AG09319 (cell line): ENCODE measurements at regions not wholly inside any gene's neighbourhood (a gene's known extent, or its start where the extent isn't known, plus 50 kb on each side); places are given as distances from the start of the nearest gene placed in this dataset.

Experiments used
- DNase-seq: peaks from one replicate; pipeline ENCODE4 v3.0.0-alpha.2; 2010; ENCODE audit warnings: low read depth; ENCODE audit errors: extremely low read depth
- TF ChIP-seq, protein P1 (sequence below): IDR thresholded peaks from 2 replicates; pipeline ENCODE4 v1.5.1; 2011; ENCODE audit warnings: low read depth, mild to moderate bottlenecking, inconsistent platforms, low read length, moderate library complexity

DNA sequence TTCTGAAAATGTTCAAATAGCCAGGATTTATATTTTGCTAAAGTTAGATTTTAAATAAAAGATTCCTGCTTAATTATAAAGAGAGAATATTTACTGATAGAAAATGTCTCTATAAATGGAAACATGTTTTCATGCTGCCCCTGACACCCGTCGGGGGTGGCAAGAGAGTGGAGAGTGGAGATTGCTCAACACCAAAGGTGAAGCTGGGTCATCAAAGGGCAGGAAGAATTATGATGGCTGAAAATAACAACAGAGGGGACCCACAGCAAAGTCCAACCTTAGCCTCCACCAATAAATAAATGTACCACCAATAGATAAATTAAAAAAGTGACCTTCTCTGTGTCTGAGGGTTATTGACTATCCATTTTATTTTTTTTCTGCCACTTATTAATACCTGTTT, 326.8 kb upstream of the GYPC start:
- no peak for DNase-seq
- TF ChIP-seq, protein P1, sequence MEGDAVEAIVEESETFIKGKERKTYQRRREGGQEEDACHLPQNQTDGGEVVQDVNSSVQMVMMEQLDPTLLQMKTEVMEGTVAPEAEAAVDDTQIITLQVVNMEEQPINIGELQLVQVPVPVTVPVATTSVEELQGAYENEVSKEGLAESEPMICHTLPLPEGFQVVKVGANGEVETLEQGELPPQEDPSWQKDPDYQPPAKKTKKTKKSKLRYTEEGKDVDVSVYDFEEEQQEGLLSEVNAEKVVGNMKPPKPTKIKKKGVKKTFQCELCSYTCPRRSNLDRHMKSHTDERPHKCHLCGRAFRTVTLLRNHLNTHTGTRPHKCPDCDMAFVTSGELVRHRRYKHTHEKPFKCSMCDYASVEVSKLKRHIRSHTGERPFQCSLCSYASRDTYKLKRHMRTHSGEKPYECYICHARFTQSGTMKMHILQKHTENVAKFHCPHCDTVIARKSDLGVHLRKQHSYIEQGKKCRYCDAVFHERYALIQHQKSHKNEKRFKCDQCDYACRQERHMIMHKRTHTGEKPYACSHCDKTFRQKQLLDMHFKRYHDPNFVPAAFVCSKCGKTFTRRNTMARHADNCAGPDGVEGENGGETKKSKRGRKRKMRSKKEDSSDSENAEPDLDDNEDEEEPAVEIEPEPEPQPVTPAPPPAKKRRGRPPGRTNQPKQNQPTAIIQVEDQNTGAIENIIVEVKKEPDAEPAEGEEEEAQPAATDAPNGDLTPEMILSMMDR = no peak

DNA sequence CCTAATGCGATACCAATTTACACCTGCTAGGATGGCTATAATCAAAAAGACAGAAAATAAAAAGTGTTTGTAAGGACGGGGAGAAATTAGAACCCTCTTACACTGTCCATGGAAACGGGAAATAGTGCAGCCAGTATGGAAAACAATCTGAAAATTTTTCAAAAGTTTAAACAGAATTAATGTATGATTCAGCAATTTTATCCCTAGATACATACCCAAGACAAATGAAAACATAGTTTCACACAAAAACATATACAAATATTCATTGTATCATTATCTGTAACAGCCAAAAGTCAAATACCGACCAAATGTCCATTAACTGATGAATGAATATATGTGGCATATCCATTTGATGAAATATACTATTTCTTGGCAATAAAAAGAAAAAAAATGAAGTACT, 313.5 kb upstream of the GYPC start:
- TF ChIP-seq, protein P1 = no peak
- no peak for DNase-seq

DNA sequence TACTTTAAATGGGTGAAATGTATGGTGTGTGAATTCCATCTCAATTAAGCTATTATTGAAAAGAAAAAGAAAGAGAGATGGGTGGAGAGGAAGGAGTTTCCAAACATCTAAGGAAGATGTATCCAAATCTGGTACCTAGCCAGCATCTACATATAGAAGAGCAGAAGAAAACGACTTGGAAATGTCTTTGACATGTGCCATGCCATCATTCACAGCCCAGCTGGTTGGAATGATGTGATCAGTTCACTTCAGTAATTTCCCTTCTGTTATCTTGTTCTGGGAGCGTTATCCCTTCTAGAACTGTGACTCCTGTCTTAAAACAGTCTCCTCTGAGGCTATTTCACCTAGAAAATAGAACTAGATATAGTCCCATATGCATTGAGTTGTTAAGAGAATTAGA, 312.8 kb upstream of the GYPC start:
- no peak for DNase-seq
- TF ChIP-seq, protein P1 = no peak

DNA sequence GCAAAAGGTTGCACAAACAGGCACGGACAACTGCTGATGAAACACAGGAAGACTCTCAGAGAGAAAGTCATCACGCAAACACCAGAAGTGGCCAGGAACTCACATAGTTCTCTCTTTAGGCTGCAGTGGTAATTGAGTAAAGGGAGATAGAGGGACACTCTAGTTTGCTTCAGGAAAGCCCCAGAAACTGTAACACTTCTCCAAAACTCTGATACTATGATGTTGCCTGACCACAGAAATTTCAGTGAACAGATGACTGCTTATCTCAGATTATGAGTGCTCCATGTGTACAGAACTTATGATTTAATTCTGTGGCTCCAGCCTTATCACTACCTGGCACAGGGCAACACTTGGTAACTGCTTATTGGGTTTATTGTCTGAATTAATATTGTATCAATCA, 311.5 kb upstream of the GYPC start:
- TF ChIP-seq, protein P1 = no peak
- DNase-seq = no peak

DNA sequence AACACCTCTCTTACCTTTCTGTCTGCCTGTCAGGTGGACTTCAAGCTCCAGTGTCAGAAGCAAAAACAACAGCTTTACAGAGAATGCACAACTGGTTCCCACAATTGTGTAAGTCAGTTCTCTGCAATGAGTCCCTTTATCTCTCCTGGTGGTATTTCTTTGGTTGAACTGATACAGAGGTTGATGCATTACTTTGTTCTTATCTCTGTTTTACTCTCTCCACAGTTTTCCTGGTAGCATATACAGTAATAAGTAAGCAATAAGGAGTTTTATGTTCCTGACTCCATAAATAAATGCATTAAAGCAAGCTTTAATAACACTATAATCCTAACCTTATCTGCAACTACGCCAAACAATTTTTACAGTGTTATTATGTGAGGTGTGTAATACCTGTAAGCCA, 310.3 kb upstream of the GYPC start:
- no peak for DNase-seq
- TF ChIP-seq, protein P1 = no peak

DNA sequence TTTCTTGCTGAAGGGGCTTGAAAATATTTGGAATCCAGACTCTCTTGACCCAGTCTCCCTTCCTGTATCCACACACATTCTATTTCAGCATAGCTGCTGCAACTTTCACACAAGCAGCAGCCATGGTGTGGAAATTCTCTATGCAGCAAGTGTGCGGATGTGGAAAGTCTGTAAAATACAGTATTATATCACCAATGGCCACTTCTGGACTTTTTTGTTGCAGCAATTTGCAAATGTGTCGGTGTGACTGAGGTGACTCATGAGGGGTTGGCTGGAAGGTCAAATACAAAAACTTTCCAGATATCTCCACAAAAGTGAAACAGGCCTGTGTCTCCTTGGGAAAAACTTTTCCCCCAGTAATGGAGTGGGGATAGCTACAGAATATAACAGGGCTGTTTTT, 299.3 kb upstream of the GYPC start:
- no peak for DNase-seq
- TF ChIP-seq, protein P1 = no peak

DNA sequence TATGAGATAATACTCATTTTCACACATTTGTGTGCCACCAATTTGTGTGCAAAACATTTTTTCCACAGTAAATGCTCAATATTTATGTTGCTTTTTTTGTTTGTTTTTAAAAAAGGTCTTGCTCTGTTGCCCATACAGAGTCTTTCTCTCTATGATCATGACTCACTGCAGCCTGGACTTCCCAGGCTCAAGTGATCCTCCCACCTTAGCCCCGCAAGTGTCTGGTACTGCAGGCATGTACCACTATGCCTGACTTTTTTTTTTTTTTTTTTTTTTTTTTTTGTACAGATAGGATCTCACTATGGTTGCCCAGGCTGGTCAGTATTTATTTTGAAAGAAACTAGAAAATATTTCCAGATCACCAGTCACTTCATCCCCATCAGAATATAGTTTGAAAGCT, 297.8 kb upstream of the GYPC start:
- DNase-seq = no peak
- TF ChIP-seq, protein P1 = no peak
